SK-N-SH treated with all-trans-retinoic acid at 6 μM for 48 hours (cell line): ENCODE measurements at regions not wholly inside any gene's neighbourhood (a gene's known extent, or its start where the extent isn't known, plus 50 kb on each side); places are given as distances from the start of the nearest gene placed in this dataset.

Source experiments
- ATAC-seq: fragments of 200-7000 bp; cut with Tn5 transposase; 3 replicates; pipeline ENCODE4 v1.9.1; 2020; ENCODE audit warnings: mild to moderate bottlenecking, moderate library complexity
- BACH2 ChIP-seq: fragments of 250-450 bp; sonication (Bioruptor Pico); IDR thresholded peaks from 2 replicates; pipeline ENCODE4 v1.9.0; 2021; ENCODE audit warnings: mild to moderate bottlenecking, borderline replicate concordance
- GLIS3 ChIP-seq: fragments of 250-450 bp; sonication (Bioruptor Pico); IDR thresholded peaks from 2 replicates; pipeline ENCODE4 v1.5.0; 2020; ENCODE audit warnings: mild to moderate bottlenecking, moderate library complexity
- ISL1 ChIP-seq: fragments of 250-450 bp; sonication (Bioruptor Pico); IDR thresholded peaks from 2 replicates; pipeline ENCODE4 v2.1.2; 2022; ENCODE audit warnings: mild to moderate bottlenecking, moderate library complexity
- RARB ChIP-seq: fragments of 250-450 bp; sonication (Bioruptor Pico); IDR thresholded peaks from 2 replicates; pipeline ENCODE4 v1.8.0; 2021; ENCODE audit warnings: mild to moderate bottlenecking, moderate library complexity
- SNAI2 ChIP-seq: fragments of 250-450 bp; sonication (Bioruptor Pico); IDR thresholded peaks from 2 replicates; pipeline ENCODE4 v1.5.0; 2020; ENCODE audit warnings: mild to moderate bottlenecking, moderate library complexity
- TCF4 ChIP-seq: fragments of 250-450 bp; sonication (Bioruptor Pico); IDR thresholded peaks from 2 replicates; pipeline ENCODE4 v1.8.0; 2021; ENCODE audit warnings: mild to moderate bottlenecking, moderate library complexity, borderline replicate concordance
- TOX ChIP-seq: fragments of 250-450 bp; sonication (Bioruptor Pico); IDR thresholded peaks from 2 replicates; pipeline ENCODE4 v1.8.0; 2021; ENCODE audit warnings: mild to moderate bottlenecking, moderate library complexity, borderline replicate concordance
- ZC3H10 ChIP-seq: fragments of 250-450 bp; sonication (Bioruptor Pico); IDR thresholded peaks from 2 replicates; pipeline ENCODE4 v1.5.1; 2021; ENCODE audit warnings: mild to moderate bottlenecking, moderate library complexity
- ZFP3 ChIP-seq: fragments of 250-450 bp; sonication (Bioruptor Pico); IDR thresholded peaks from 2 replicates; pipeline ENCODE4 v1.5.0; 2020; ENCODE audit warnings: mild to moderate bottlenecking, moderate library complexity
- ZFP30 ChIP-seq: fragments of 450-650 bp; formaldehyde crosslinking; IDR thresholded peaks from 2 replicates; pipeline ENCODE4 v1.5.0; 2022; ENCODE audit warnings: mild to moderate bottlenecking, moderate library complexity
- ZNF565 ChIP-seq: fragments of 450-650 bp; formaldehyde crosslinking; conservative IDR thresholded peaks from 2 replicates; pipeline ENCODE4 v1.5.0; 2020; ENCODE audit warnings: low read depth, mild to moderate bottlenecking, moderate library complexity
- ZNF70 ChIP-seq: fragments of 450-650 bp; formaldehyde crosslinking; IDR thresholded peaks from 2 replicates; pipeline ENCODE4 v1.5.0; 2020; ENCODE audit warnings: mild to moderate bottlenecking, moderate library complexity
- ZNF8 ChIP-seq: fragments of 450-650 bp; formaldehyde crosslinking; IDR thresholded peaks from 2 replicates; pipeline ENCODE4 v1.5.0; 2020; ENCODE audit warnings: mild to moderate bottlenecking, moderate library complexity
- TF ChIP-seq, protein P1 (sequence below): fragments of 250-450 bp; sonication (Bioruptor Pico); IDR thresholded peaks from 2 replicates; pipeline ENCODE4 v1.8.0; 2021; ENCODE audit warnings: low read depth, mild to moderate bottlenecking, moderate library complexity, borderline replicate concordance
- TF ChIP-seq, protein P2 (sequence below): fragments of 250-450 bp; sonication (Bioruptor Pico); IDR thresholded peaks from 2 replicates; pipeline ENCODE4 v1.5.0; 2020; ENCODE audit warnings: mild to moderate bottlenecking, moderate library complexity
- TF ChIP-seq, protein P3 (sequence below): fragments of 250-450 bp; sonication (Bioruptor Pico); IDR thresholded peaks from 2 replicates; pipeline ENCODE4 v1.5.1; 2021; ENCODE audit warnings: mild to moderate bottlenecking, moderate library complexity
- TF ChIP-seq, protein P4 (sequence below): fragments of 250-450 bp; sonication (Bioruptor Pico); IDR thresholded peaks from 2 replicates; pipeline ENCODE4 v1.8.0; 2020; ENCODE audit warnings: mild to moderate bottlenecking, moderate library complexity, borderline replicate concordance
- TF ChIP-seq, protein P5 (sequence below): fragments of 250-450 bp; sonication (Bioruptor Pico); IDR thresholded peaks from 2 replicates; pipeline ENCODE4 v1.5.1; 2020; ENCODE audit warnings: low read depth, mild to moderate bottlenecking, moderate library complexity

DNA sequence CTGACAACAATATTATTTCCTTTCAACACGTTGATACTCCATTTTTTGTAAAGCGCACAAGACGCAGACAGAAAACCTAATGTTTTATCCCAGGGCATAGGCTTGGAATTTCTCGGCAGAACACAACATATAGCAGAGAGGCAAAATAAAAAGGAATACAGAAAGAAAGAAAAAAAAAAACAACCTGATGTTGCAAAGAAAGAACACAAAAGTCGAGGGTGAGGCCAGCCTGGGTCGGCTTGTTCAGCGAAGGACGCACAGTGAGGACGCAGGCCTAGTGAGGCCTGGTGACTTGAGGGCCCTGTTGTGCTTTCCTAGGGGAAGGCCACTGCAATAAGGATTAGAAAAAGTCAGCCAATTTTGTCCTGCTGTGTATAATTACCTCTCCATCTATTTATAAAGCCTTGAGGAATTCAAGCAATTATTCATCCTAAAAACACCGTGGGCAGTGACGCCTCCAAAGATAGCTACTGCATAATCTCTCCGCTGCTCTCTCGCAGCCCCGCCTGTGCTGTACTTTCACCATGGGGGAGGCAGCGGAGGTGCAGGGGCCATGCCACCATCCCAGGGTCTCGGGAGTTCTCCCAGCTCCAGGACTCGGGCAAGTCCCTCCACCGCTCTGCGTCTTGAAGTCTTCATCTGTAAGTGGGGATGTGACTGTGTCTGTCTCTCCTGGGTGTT, 61.9 kb upstream of the SH3RF3 start:
- TF ChIP-seq BACH2 (no peak), ZC3H10 (CRISPR knock-in tag) (no peak), ISL1 (CRISPR knock-in tag) (no peak), ZFP30 (no peak)
- TF ChIP-seq, protein P1, sequence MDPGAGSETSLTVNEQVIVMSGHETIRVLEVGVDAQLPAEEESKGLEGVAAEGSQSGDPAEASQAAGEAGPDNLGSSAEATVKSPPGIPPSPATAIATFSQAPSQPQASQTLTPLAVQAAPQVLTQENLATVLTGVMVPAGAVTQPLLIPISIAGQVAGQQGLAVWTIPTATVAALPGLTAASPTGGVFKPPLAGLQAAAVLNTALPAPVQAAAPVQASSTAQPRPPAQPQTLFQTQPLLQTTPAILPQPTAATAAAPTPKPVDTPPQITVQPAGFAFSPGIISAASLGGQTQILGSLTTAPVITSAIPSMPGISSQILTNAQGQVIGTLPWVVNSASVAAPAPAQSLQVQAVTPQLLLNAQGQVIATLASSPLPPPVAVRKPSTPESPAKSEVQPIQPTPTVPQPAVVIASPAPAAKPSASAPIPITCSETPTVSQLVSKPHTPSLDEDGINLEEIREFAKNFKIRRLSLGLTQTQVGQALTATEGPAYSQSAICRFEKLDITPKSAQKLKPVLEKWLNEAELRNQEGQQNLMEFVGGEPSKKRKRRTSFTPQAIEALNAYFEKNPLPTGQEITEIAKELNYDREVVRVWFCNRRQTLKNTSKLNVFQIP, result no peak
- ATAC-seq, result no peak

DNA sequence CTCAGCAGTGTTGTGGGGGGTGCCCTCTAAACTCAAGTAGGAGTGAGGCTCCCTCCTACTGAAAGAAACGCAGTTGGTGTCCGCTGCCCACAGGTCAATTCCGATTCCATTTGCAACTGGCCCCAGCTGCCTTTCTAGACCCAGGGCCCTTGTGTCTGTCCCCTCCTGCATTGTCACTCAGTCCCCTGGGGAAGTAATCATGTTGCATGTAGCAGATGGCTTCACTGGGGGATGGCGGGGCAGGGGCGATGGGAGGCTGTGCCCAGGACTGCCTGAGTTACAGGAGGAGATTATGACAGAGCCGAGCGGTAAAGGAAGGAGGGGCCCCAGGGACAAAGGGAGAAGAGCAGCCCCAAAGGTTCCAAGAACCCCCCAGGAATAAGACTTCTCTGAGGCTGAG, 62.5 kb upstream of the SH3RF3 start:
- no peak for ATAC-seq
- TF ChIP-seq SNAI2 (no peak), ZFP30 (no peak), ZNF70 (CRISPR knock-in tag) (no peak), GLIS3 (CRISPR knock-in tag) (no peak), ZFP3 (CRISPR knock-in tag) (no peak), ZC3H10 (CRISPR knock-in tag) (no peak), BACH2 (no peak), ISL1 (CRISPR knock-in tag) (no peak), RARB (no peak), ZNF565 (CRISPR knock-in tag) (no peak), TCF4 (CRISPR knock-in tag) (no peak)
- TF ChIP-seq, protein P2, sequence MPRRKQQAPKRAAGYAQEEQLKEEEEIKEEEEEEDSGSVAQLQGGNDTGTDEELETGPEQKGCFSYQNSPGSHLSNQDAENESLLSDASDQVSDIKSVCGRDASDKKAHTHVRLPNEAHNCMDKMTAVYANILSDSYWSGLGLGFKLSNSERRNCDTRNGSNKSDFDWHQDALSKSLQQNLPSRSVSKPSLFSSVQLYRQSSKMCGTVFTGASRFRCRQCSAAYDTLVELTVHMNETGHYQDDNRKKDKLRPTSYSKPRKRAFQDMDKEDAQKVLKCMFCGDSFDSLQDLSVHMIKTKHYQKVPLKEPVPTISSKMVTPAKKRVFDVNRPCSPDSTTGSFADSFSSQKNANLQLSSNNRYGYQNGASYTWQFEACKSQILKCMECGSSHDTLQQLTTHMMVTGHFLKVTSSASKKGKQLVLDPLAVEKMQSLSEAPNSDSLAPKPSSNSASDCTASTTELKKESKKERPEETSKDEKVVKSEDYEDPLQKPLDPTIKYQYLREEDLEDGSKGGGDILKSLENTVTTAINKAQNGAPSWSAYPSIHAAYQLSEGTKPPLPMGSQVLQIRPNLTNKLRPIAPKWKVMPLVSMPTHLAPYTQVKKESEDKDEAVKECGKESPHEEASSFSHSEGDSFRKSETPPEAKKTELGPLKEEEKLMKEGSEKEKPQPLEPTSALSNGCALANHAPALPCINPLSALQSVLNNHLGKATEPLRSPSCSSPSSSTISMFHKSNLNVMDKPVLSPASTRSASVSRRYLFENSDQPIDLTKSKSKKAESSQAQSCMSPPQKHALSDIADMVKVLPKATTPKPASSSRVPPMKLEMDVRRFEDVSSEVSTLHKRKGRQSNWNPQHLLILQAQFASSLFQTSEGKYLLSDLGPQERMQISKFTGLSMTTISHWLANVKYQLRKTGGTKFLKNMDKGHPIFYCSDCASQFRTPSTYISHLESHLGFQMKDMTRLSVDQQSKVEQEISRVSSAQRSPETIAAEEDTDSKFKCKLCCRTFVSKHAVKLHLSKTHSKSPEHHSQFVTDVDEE (CRISPR knock-in tag), result no peak
- TF ChIP-seq, protein P3, sequence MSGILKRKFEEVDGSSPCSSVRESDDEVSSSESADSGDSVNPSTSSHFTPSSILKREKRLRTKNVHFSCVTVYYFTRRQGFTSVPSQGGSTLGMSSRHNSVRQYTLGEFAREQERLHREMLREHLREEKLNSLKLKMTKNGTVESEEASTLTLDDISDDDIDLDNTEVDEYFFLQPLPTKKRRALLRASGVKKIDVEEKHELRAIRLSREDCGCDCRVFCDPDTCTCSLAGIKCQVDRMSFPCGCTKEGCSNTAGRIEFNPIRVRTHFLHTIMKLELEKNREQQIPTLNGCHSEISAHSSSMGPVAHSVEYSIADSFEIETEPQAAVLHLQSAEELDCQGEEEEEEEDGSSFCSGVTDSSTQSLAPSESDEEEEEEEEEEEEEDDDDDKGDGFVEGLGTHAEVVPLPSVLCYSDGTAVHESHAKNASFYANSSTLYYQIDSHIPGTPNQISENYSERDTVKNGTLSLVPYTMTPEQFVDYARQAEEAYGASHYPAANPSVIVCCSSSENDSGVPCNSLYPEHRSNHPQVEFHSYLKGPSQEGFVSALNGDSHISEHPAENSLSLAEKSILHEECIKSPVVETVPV (CRISPR knock-in tag), result no peak
- TF ChIP-seq, protein P4, sequence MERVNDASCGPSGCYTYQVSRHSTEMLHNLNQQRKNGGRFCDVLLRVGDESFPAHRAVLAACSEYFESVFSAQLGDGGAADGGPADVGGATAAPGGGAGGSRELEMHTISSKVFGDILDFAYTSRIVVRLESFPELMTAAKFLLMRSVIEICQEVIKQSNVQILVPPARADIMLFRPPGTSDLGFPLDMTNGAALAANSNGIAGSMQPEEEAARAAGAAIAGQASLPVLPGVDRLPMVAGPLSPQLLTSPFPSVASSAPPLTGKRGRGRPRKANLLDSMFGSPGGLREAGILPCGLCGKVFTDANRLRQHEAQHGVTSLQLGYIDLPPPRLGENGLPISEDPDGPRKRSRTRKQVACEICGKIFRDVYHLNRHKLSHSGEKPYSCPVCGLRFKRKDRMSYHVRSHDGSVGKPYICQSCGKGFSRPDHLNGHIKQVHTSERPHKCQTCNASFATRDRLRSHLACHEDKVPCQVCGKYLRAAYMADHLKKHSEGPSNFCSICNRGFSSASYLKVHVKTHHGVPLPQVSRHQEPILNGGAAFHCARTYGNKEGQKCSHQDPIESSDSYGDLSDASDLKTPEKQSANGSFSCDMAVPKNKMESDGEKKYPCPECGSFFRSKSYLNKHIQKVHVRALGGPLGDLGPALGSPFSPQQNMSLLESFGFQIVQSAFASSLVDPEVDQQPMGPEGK (CRISPR knock-in tag), result no peak
- TF ChIP-seq, protein P5, sequence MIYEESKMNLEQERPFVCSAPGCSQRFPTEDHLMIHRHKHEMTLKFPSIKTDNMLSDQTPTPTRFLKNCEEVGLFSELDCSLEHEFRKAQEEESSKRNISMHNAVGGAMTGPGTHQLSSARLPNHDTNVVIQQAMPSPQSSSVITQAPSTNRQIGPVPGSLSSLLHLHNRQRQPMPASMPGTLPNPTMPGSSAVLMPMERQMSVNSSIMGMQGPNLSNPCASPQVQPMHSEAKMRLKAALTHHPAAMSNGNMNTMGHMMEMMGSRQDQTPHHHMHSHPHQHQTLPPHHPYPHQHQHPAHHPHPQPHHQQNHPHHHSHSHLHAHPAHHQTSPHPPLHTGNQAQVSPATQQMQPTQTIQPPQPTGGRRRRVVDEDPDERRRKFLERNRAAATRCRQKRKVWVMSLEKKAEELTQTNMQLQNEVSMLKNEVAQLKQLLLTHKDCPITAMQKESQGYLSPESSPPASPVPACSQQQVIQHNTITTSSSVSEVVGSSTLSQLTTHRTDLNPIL (CRISPR knock-in tag), result no peak

DNA sequence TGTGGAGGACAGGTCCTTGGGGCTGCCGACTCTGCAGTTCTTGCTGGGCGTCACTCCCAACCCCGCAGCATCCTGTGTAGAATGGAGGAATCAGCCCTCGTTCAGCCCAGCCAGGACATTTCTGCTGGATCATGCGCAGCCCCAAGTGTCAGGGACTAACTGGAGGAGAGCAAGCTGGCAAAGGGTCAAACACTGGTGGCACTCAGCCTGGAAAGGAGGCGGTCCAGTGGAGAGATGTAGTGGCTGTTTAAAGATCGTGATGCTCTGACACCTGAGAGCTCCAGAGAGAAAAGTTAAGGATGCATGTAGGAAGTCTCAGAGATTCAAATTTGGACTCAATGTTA, 63.6 kb upstream of the SH3RF3 start:
- ATAC-seq, result no peak
- no peak for TF ChIP-seq ZC3H10 (CRISPR knock-in tag)
- TF ChIP-seq, protein P2 (CRISPR knock-in tag), result no peak
- no peak for TF ChIP-seq GLIS3 (CRISPR knock-in tag)
- no peak for TF ChIP-seq TCF4 (CRISPR knock-in tag)
- no peak for TF ChIP-seq ZNF70 (CRISPR knock-in tag)
- TF ChIP-seq ZNF8 (CRISPR knock-in tag), result no peak
- TF ChIP-seq, protein P3 (CRISPR knock-in tag), result no peak
- TF ChIP-seq TOX (CRISPR knock-in tag), result no peak
